ENCODE measurements at regions not wholly inside any gene's neighbourhood (a gene's known extent, or its start where the extent isn't known, plus 50 kb on each side); places are given as distances from the start of the nearest gene placed in this dataset.

DNA sequence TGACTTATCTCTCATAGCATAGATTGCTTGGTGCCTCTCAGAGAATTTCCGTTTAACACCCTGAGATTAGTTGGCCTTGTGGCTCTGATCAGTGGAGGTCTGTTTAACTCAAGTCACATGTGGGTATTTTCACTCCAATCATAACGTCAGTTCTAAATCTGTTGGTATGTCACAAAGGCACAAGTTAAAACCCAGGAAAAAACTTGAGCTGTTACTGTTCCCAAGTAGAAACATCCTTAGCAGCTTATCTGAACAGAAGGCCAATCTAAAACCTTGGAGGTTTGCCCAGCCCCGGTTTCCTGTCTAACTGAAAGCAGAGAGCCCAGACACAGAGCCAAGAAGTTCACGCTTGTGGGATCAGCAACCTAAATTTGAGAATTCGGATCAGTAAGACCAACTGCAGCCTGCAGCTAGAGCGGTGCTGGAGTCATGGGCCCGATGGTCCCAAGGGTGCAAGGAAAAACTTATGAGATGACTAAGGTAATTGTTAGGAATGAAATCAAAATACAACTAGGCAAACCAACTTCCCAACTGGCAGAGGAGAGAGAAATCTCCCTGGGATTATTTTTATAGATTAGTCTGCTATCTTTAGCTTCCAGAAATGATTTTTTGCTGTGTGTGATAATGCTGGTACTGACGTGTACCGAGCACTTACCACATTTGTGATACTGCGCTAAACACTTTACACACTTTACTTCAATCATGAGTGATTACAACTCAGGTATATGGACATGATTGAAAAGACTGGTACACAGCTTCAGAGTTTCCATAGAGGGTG, 90.2 kb upstream of the C1orf21 start:
- no peak for TF ChIP-seq EZH2 (IDR thresholded peaks at IDR 0.05; ENCODE audit: low read length, missing control alignments)
- no peak for TF ChIP-seq CTCF (conservative IDR thresholded peaks at IDR 0.05 in 1 of 2, IDR thresholded peaks at IDR 0.05 in 1 of 2; ENCODE audit: low read depth in 1 of 2, low read length in 2 of 2)

Data from fibroblast of lung (primary cell).